ENCODE measurements at regions not wholly inside any gene's neighbourhood (a gene's known extent, or its start where the extent isn't known, plus 50 kb on each side); places are given as distances from the start of the nearest gene placed in this dataset.

- no peaks in the 10 kb centered on the region for H3K36me3 Mint-ChIP-seq (ENCODE audit: low read depth)
- no peaks in the 10 kb centered on the region for H3K9me3 Mint-ChIP-seq
- intact Hi-C loops (cut with micrococcal nuclease) = no loop called here
- DNase-seq = no peak
- no peaks in the 10 kb centered on the region for H3K4me1 Mint-ChIP-seq (ENCODE audit: low read depth)
- no peak overlapping the region for H3K4me3 Mint-ChIP-seq
- H3K27ac Mint-ChIP-seq = no peak overlapping the region
- CTCF ChIA-PET = interaction anchor here (0.6 kb wide), 2 partner anchors 13 to 673 kb away, joined by 4 read pairs; no protein-coding TSS in a partner anchor
- H3K27me3 Mint-ChIP-seq (ENCODE audit: low read depth) = no peaks in the 10 kb centered on the region
These were observed 294.2 kb upstream of the RSPO3 start for GRCh38 chr6:126824226-126824625.

- DNase-seq = no peak
- no peak overlapping the region for H3K4me3 Mint-ChIP-seq
- intact Hi-C loops (cut with micrococcal nuclease) = no loop called here
- no peaks in the 10 kb centered on the region for H3K27me3 Mint-ChIP-seq (ENCODE audit: low read depth)
- CTCF ChIA-PET = interaction anchor here (0.6 kb wide), 1 partner anchor 674 kb away, joined by 4 read pairs; no protein-coding TSS in a partner anchor
- no peaks in the 10 kb centered on the region for H3K4me1 Mint-ChIP-seq (ENCODE audit: low read depth)
- H3K9me3 Mint-ChIP-seq = no peaks in the 10 kb centered on the region
- H3K36me3 Mint-ChIP-seq (ENCODE audit: low read depth) = no peaks in the 10 kb centered on the region
- H3K27ac Mint-ChIP-seq = no peak overlapping the region
These were observed 293.7 kb upstream of the RSPO3 start for GRCh38 chr6:126824815-126825214.

GRCh38 chr6:126826166-126826714 is 292.2 kb upstream of the RSPO3 start:
- intact Hi-C loops (cut with micrococcal nuclease) = no loop called here
- no peak overlapping the region for H3K4me3 Mint-ChIP-seq
- H3K27me3 Mint-ChIP-seq (ENCODE audit: low read depth) = no peaks in the 10 kb centered on the region
- no peak overlapping the region for H3K27ac Mint-ChIP-seq
- CTCF ChIA-PET = interaction anchor here (0.6 kb wide), 1 partner anchor 15 kb away, joined by 3 read pairs; no protein-coding TSS in a partner anchor
- H3K4me1 Mint-ChIP-seq (ENCODE audit: low read depth) = no peaks in the 10 kb centered on the region
- DNase-seq = no peak
- H3K9me3 Mint-ChIP-seq = no peaks in the 10 kb centered on the region
- H3K36me3 Mint-ChIP-seq (ENCODE audit: low read depth) = no peaks in the 10 kb centered on the region

GRCh38 chr6:126831461-126831860 is 287.0 kb upstream of the RSPO3 start:
- Mint-ChIP-seq H3K4me1 (ENCODE audit: low read depth) (no peaks in the 10 kb centered on the region), H3K27me3 (ENCODE audit: low read depth) (no peaks in the 10 kb centered on the region), H3K36me3 (ENCODE audit: low read depth) (no peaks in the 10 kb centered on the region), H3K4me3 (no peak overlapping the region), H3K27ac (no peak overlapping the region), H3K9me3 (no peaks in the 10 kb centered on the region)
- CTCF ChIA-PET = no interaction called here
- no peak for DNase-seq
- intact Hi-C loops (cut with micrococcal nuclease) = no loop called here

- intact Hi-C loops (cut with micrococcal nuclease) = no loop called here
- Mint-ChIP-seq H3K4me1 (ENCODE audit: low read depth) (no peaks in the 10 kb centered on the region), H3K4me3 (no peak overlapping the region)
These were observed 275.7 kb upstream of the RSPO3 start for GRCh38 chr6:126842769-126843168.

GRCh38 chr6:126848119-126848518 is 270.4 kb upstream of the RSPO3 start:
- Mint-ChIP-seq H3K27ac (no peak overlapping the region), H3K4me3 (no peak overlapping the region), H3K27me3 (ENCODE audit: low read depth) (no peaks in the 10 kb centered on the region), H3K9me3 (no peaks in the 10 kb centered on the region), H3K36me3 (ENCODE audit: low read depth) (no peaks in the 10 kb centered on the region), H3K4me1 (ENCODE audit: low read depth) (no peaks in the 10 kb centered on the region)
- intact Hi-C loops (cut with micrococcal nuclease) = no loop called here
- DNase-seq = no peak
- CTCF ChIA-PET = no interaction called here

More at GRCh38 chr6:126842769-126843168, 275.7 kb upstream of the RSPO3 start:
- H3K27ac Mint-ChIP-seq = no peak overlapping the region
- DNase-seq = no peak
- H3K9me3 Mint-ChIP-seq = no peaks in the 10 kb centered on the region
- CTCF ChIA-PET = no interaction called here
- H3K36me3 Mint-ChIP-seq (ENCODE audit: low read depth) = no peaks in the 10 kb centered on the region
- no peaks in the 10 kb centered on the region for H3K27me3 Mint-ChIP-seq (ENCODE audit: low read depth)

GRCh38 chr6:126867641-126868040 is 250.8 kb upstream of the RSPO3 start:
- Mint-ChIP-seq H3K4me3 (no peak overlapping the region), H3K27ac (no peak overlapping the region), H3K4me1 (ENCODE audit: low read depth) (no peaks in the 10 kb centered on the region), H3K27me3 (ENCODE audit: low read depth) (peaks cover 3% of the 10 kb centered on the region), H3K36me3 (ENCODE audit: low read depth) (no peaks in the 10 kb centered on the region), H3K9me3 (peaks cover 3% of the 10 kb centered on the region)
- no peak for DNase-seq
- CTCF ChIA-PET = interaction anchor here (0.6 kb wide), 1 partner anchor 223 kb away, joined by 4 read pairs; no protein-coding TSS in a partner anchor
- intact Hi-C loops (cut with micrococcal nuclease) = no loop called here

GRCh38 chr6:126873351-126873750 is 245.1 kb upstream of the RSPO3 start:
- Mint-ChIP-seq H3K9me3 (no peaks in the 10 kb centered on the region), H3K4me1 (ENCODE audit: low read depth) (no peaks in the 10 kb centered on the region), H3K27ac (no peak overlapping the region), H3K27me3 (ENCODE audit: low read depth) (peaks cover 3% of the 10 kb centered on the region), H3K4me3 (no peak overlapping the region), H3K36me3 (ENCODE audit: low read depth) (no peaks in the 10 kb centered on the region)
- intact Hi-C loops (cut with micrococcal nuclease) = no loop called here
- CTCF ChIA-PET = no interaction called here
- DNase-seq = no peak

- H3K9me3 Mint-ChIP-seq = no peaks in the 10 kb centered on the region
- CTCF ChIA-PET = no interaction called here
- peaks cover 3% of the 10 kb centered on the region for H3K27me3 Mint-ChIP-seq (ENCODE audit: low read depth)
- H3K27ac Mint-ChIP-seq = no peak overlapping the region
- H3K4me3 Mint-ChIP-seq = no peak overlapping the region
- no peak for DNase-seq
- intact Hi-C loops (cut with micrococcal nuclease) = no loop called here
- H3K36me3 Mint-ChIP-seq (ENCODE audit: low read depth) = no peaks in the 10 kb centered on the region
- H3K4me1 Mint-ChIP-seq (ENCODE audit: low read depth) = no peaks in the 10 kb centered on the region
These were observed 244.7 kb upstream of the RSPO3 start for GRCh38 chr6:126873791-126874190.

- intact Hi-C loops (cut with micrococcal nuclease) = no loop called here
- no peak for DNase-seq
- Mint-ChIP-seq H3K9me3 (no peaks in the 10 kb centered on the region), H3K27ac (no peak overlapping the region), H3K4me3 (no peak overlapping the region), H3K4me1 (ENCODE audit: low read depth) (no peaks in the 10 kb centered on the region), H3K27me3 (ENCODE audit: low read depth) (no peaks in the 10 kb centered on the region), H3K36me3 (ENCODE audit: low read depth) (no peaks in the 10 kb centered on the region)
- CTCF ChIA-PET = no interaction called here
These were observed 242.0 kb upstream of the RSPO3 start for GRCh38 chr6:126876446-126876845.

- DNase-seq = no peak
- Mint-ChIP-seq H3K4me3 (no peak overlapping the region), H3K9me3 (no peaks in the 10 kb centered on the region), H3K36me3 (ENCODE audit: low read depth) (no peaks in the 10 kb centered on the region), H3K27ac (no peak overlapping the region), H3K4me1 (ENCODE audit: low read depth) (no peaks in the 10 kb centered on the region), H3K27me3 (ENCODE audit: low read depth) (no peaks in the 10 kb centered on the region)
- CTCF ChIA-PET = no interaction called here
- intact Hi-C loops (cut with micrococcal nuclease) = no loop called here
These were observed 237.5 kb upstream of the RSPO3 start for GRCh38 chr6:126880964-126881363.

- Mint-ChIP-seq H3K27ac (no peak overlapping the region), H3K4me3 (no peak overlapping the region), H3K9me3 (no peaks in the 10 kb centered on the region), H3K4me1 (ENCODE audit: low read depth) (no peaks in the 10 kb centered on the region), H3K36me3 (ENCODE audit: low read depth) (no peaks in the 10 kb centered on the region), H3K27me3 (ENCODE audit: low read depth) (no peaks in the 10 kb centered on the region)
- CTCF ChIA-PET = no interaction called here
- intact Hi-C loops (cut with micrococcal nuclease) = no loop called here
- no peak for DNase-seq
These were observed 232.4 kb upstream of the RSPO3 start for GRCh38 chr6:126886106-126886505.

- Mint-ChIP-seq H3K36me3 (ENCODE audit: low read depth) (no peaks in the 10 kb centered on the region), H3K4me3 (no peak overlapping the region), H3K27me3 (ENCODE audit: low read depth) (no peaks in the 10 kb centered on the region), H3K4me1 (ENCODE audit: low read depth) (no peaks in the 10 kb centered on the region), H3K27ac (no peak overlapping the region), H3K9me3 (no peaks in the 10 kb centered on the region)
- intact Hi-C loops (cut with micrococcal nuclease) = no loop called here
- no peak for DNase-seq
- CTCF ChIA-PET = no interaction called here
These were observed 229.4 kb upstream of the RSPO3 start for GRCh38 chr6:126888727-126889725.

Data from activated naive CD4-positive, alpha-beta T cell treated with anti-CD3 and anti-CD28 coated beads for 36 hours (primary cell).